IMR-90 (cell line): ENCODE measurements at regions not wholly inside any gene's neighbourhood (a gene's known extent, or its start where the extent isn't known, plus 50 kb on each side); places are given as distances from the start of the nearest gene placed in this dataset.

Experiments used
- ATAC-seq: fragments of 200-7000 bp; cut with Tn5 transposase; 2 replicates; pipeline ENCODE4 v1.9.1; 2020; ENCODE audit warnings: low read depth, mild to moderate bottlenecking, moderate library complexity
- BruUV-seq: library from RNA; stranded (reverse); fragments of 400-500 nt; replicated peaks from 2 replicates; lab custom pipeline; 2021; lab: Mats Ljungman, UMichigan
- CTCF ChIA-PET: fragments of 300-600 bp; formaldehyde crosslinking; extraction: SDS; loops from one replicate; lab custom pipeline; 2021; ENCODE audit warnings: antibody characterized with exemption; lab: Yijun Ruan, JAX
- POLR2A ChIA-PET: fragments of 300-600 bp; sonication (Branson Sonifier 250); formaldehyde crosslinking; loops from one replicate; lab custom pipeline; 2022; ENCODE audit warnings: antibody characterized with exemption; ENCODE audit not compliant: unreplicated experiment; lab: Charles Lee
- DNase-seq: peaks from one replicate; pipeline ENCODE4 v3.0.0; 2013
- H2AFZ ChIP-seq: replicated peaks from 2 replicates; pipeline ENCODE3; 2013; ENCODE audit warnings: low read length, mild to moderate bottlenecking; ENCODE audit not compliant: poor library complexity
- H2AK5ac ChIP-seq: 2 replicates; pipeline ENCODE4 v1.6.1; 2013; ENCODE audit warnings: low read depth, low read length, inconsistent platforms
- H2AK9ac ChIP-seq: replicated peaks from 2 replicates; pipeline ENCODE3; 2013; ENCODE audit warnings: mild to moderate bottlenecking, low read depth, low read length, moderate library complexity; ENCODE audit not compliant: poor library complexity
- H2BK120ac ChIP-seq: 2 replicates; pipeline ENCODE4 v1.6.1; 2013; ENCODE audit warnings: low read depth, low read length, inconsistent platforms
- H2BK15ac ChIP-seq: 3 replicates; pipeline ENCODE4 v1.6.1; 2013; ENCODE audit warnings: low read depth, low read length, inconsistent platforms
- H2BK20ac ChIP-seq: 2 replicates; pipeline ENCODE4 v1.6.1; 2013; ENCODE audit warnings: low read depth, mild to moderate bottlenecking, inconsistent platforms, low read length, moderate library complexity
- H2BK5ac ChIP-seq: 2 replicates; pipeline ENCODE4 v1.6.1; 2013; ENCODE audit warnings: mild to moderate bottlenecking, low read depth, low read length, inconsistent platforms; ENCODE audit not compliant: poor library complexity, severe bottlenecking
- H3K14ac ChIP-seq: replicated peaks from 2 replicates; pipeline ENCODE4 v1.6.1; 2013; ENCODE audit warnings: low read depth, low read length, inconsistent platforms
- H3K18ac ChIP-seq: 2 replicates; pipeline ENCODE4 v1.6.1; 2013; ENCODE audit warnings: low read depth, low read length, control low read depth
- H3K23ac ChIP-seq: 2 replicates; pipeline ENCODE4 v1.6.1; 2013; ENCODE audit warnings: low read depth, low read length, inconsistent platforms
- H3K27ac ChIP-seq: 2 replicates; pipeline ENCODE4 v1.5.1; 2013; ENCODE audit warnings: mild to moderate bottlenecking, control low read depth, low read length; ENCODE audit not compliant: insufficient read depth
- H3K27me3 ChIP-seq: 2 replicates; pipeline ENCODE4 v1.6.1; 2013; ENCODE audit warnings: low read length; ENCODE audit not compliant: control insufficient read depth, insufficient read depth
- H3K36me3 ChIP-seq: 2 replicates; pipeline ENCODE4 v1.6.1; 2013; ENCODE audit warnings: low read length, mixed read lengths; ENCODE audit not compliant: control insufficient read depth, insufficient read depth
- H3K4ac ChIP-seq: 2 replicates; pipeline ENCODE4 v1.6.1; 2013; ENCODE audit warnings: low read depth, low read length, inconsistent platforms
- H3K4me1 ChIP-seq: 2 replicates; pipeline ENCODE4 v1.6.1; 2013; ENCODE audit warnings: low read length, mixed read lengths; ENCODE audit not compliant: control insufficient read depth, insufficient read depth
- H3K4me2 ChIP-seq: 2 replicates; pipeline ENCODE4 v1.6.1; 2013; ENCODE audit warnings: low read depth, mild to moderate bottlenecking, control low read depth, low read length, moderate library complexity
- H3K4me3 ChIP-seq: 2 replicates; pipeline ENCODE4 v1.5.1; 2013; ENCODE audit warnings: low read depth, mild to moderate bottlenecking, control low read depth, low read length, moderate library complexity; ENCODE audit not compliant: insufficient read depth
- H3K56ac ChIP-seq: 2 replicates; pipeline ENCODE4 v1.6.1; 2013; ENCODE audit warnings: low read length, inconsistent platforms; ENCODE audit not compliant: insufficient read depth; ENCODE audit errors: extremely low read depth
- H3K79me1 ChIP-seq, 2 experiments: 2 replicates each; pipeline ENCODE4 v1.6.1; 2013; ENCODE audit warnings: low read length in 2 of 2, inconsistent platforms in 1 of 2, low read depth in 1 of 2
- H3K9ac ChIP-seq: 2 replicates; pipeline ENCODE4 v1.6.1; 2013; ENCODE audit warnings: low read depth, low read length, control low read depth
- H3K9me1 ChIP-seq: 2 replicates; pipeline ENCODE4 v1.6.1; 2013; ENCODE audit warnings: low read length, inconsistent platforms; ENCODE audit not compliant: insufficient read depth
- H3K9me3 ChIP-seq: 2 replicates; pipeline ENCODE4 v1.6.1; 2013; ENCODE audit warnings: low read length; ENCODE audit not compliant: control insufficient read depth, insufficient read depth
- H4K20me1 ChIP-seq: 2 replicates; pipeline ENCODE4 v1.6.1; 2013; ENCODE audit warnings: low read length, inconsistent platforms; ENCODE audit not compliant: insufficient read depth
- H4K5ac ChIP-seq: 2 replicates; pipeline ENCODE4 v1.6.1; 2013; ENCODE audit warnings: mild to moderate bottlenecking, low read depth, low read length, control low read depth
- H4K8ac ChIP-seq, 2 experiments: 2 replicates each; pipeline ENCODE4 v1.6.1; 2013; ENCODE audit warnings: low read depth in 2 of 2, low read length in 2 of 2, control low read depth in 1 of 2, inconsistent platforms in 1 of 2
- H4K91ac ChIP-seq: 2 replicates; pipeline ENCODE4 v1.6.1; 2013; ENCODE audit warnings: low read depth, low read length, inconsistent platforms; ENCODE audit not compliant: insufficient read depth
- CHD1 ChIP-seq: IDR thresholded peaks from 2 replicates; pipeline ENCODE4 v1.6.1; 2012; ENCODE audit warnings: low read depth, low read length, improper control_type of control experiment
- ELK1 ChIP-seq: fragments of 150-350 bp; IDR thresholded peaks from 2 replicates; pipeline ENCODE4 v1.6.1; 2016; ENCODE audit warnings: low read depth, mild to moderate bottlenecking, low read length, moderate library complexity, borderline replicate concordance
- FOS ChIP-seq: fragments of 150-350 bp; IDR thresholded peaks from 2 replicates; pipeline ENCODE4 v1.6.1; 2016; ENCODE audit warnings: low read depth, low read length
- MAZ ChIP-seq: IDR thresholded peaks from 2 replicates; pipeline ENCODE4 v1.6.1; 2012; ENCODE audit warnings: low read depth, mild to moderate bottlenecking, low read length, improper control_type of control experiment, moderate library complexity, borderline replicate concordance
- MXI1 ChIP-seq: IDR thresholded peaks from 2 replicates; pipeline ENCODE4 v1.6.1; 2012; ENCODE audit warnings: low read depth, mild to moderate bottlenecking, low read length, moderate library complexity, borderline replicate concordance
- NFE2L2 ChIP-seq: fragments of 150-350 bp; IDR thresholded peaks from 2 replicates; pipeline ENCODE4 v1.6.1; 2016; ENCODE audit warnings: low read depth, mild to moderate bottlenecking, low read length
- POLR2A ChIP-seq: IDR thresholded peaks from 2 replicates; pipeline ENCODE4 v1.6.1; 2012; ENCODE audit warnings: mild to moderate bottlenecking, low read depth, low read length
- RAD21 ChIP-seq: IDR thresholded peaks from 2 replicates; pipeline ENCODE4 v1.6.1; 2012; ENCODE audit warnings: low read length, improper control_type of control experiment
- SMC3 ChIP-seq: fragments of 150-350 bp; IDR thresholded peaks from 2 replicates; pipeline ENCODE4 v1.6.1; 2016; ENCODE audit warnings: low read depth, mild to moderate bottlenecking, antibody characterized with exemption, low read length, moderate library complexity
- USF2 ChIP-seq: fragments of 150-350 bp; IDR thresholded peaks from 2 replicates; pipeline ENCODE4 v1.6.1; 2017; ENCODE audit warnings: mild to moderate bottlenecking, antibody characterized with exemption, low read length, low read depth
- WGBS, 2 experiments: methylation state at CpG; one replicate each; pipeline versions ENCODE4 v1.1.5 to v1.1.7; 2013; ENCODE audit warnings: missing lambda C conversion rate in 2 of 2; ENCODE audit not compliant: insufficient read length in 1 of 2; ENCODE audit errors: extremely low coverage in 2 of 2; 5-methylcytosine and 5-hydroxymethylcytosine counted together
- dilution Hi-C: fragments of 300-500 bp; cut with HindIII; formaldehyde crosslinking; loops from one replicate; pipeline ENCODE4 v1.14.3; 2018; ENCODE audit warnings: low sequenced_read_pairs; ENCODE audit not compliant: unreplicated experiment
- in situ Hi-C: fragments of 300-500 bp; cut with MboI; formaldehyde crosslinking; loops from 3 replicates; pipeline ENCODE4 v1.14.3; 2019; ENCODE audit warnings: low sequenced_read_pairs, inconsistent platforms, mixed read lengths
- intact Hi-C: fragments of 100-400 bp; cut with micrococcal nuclease; formaldehyde crosslinking; loops from 2 replicates; pipeline ENCODE4 v1.10.0; 2022

- Histone ChIP-seq H3K14ac (no peak overlapping the region), H2BK15ac (no peak overlapping the region), H2AK9ac (no peak overlapping the region), H4K5ac (no peak overlapping the region), H4K91ac (no peak overlapping the region), H3K4me1 (no peaks in the 10 kb centered on the region), H2BK20ac (no peak overlapping the region), H2BK120ac (no peak overlapping the region), H3K27me3 (no peaks in the 10 kb centered on the region), H3K9me1 (no peaks in the 10 kb centered on the region), H4K20me1 (no peaks in the 10 kb centered on the region), H2AK5ac (no peak overlapping the region), H2AFZ (no peak overlapping the region), H3K18ac (no peak overlapping the region), H3K27ac (no peak overlapping the region), H3K56ac (no peak overlapping the region), H3K4me2 (no peak overlapping the region), H3K4ac (no peak overlapping the region), H2BK5ac (no peak overlapping the region), H3K4me3 (no peak overlapping the region), H3K23ac (no peak overlapping the region), H4K8ac (no peak overlapping the region), H3K36me3 (no peaks in the 10 kb centered on the region), H3K79me1 (no peaks in the 10 kb centered on the region), H3K9me3 (peaks cover 15% of the 10 kb centered on the region), H3K9ac (no peak overlapping the region)
- CTCF ChIA-PET, result no interaction called here
- no CpG with 5 or more reads among the region's 2 CpGs for WGBS, 2 experiments
- DNase-seq, result no peak
- in situ Hi-C loops, result no loop called here
- no peak for ATAC-seq
- POLR2A ChIA-PET, result no interaction called here
- BruUV-seq, result no TSS peak
- dilution Hi-C loops, result no loop called here
- intact Hi-C loops, result no loop called here
- TF ChIP-seq RAD21 (no peak), SMC3 (no peak), POLR2A (no peak), MAZ (no peak), CHD1 (no peak), ELK1 (no peak), USF2 (no peak), FOS (no peak), MXI1 (no peak), NFE2L2 (no peak)
Measured at GRCh38 chr10:121373411-121373810, 224.8 kb downstream of the FGFR2 start.
